ENCODE measurements at regions not wholly inside any gene's neighbourhood (a gene's known extent, or its start where the extent isn't known, plus 50 kb on each side); places are given as distances from the start of the nearest gene placed in this dataset.
A peak's percentile ranks its signal among the peaks of the same experiment; 100 is the strongest.

DNA sequence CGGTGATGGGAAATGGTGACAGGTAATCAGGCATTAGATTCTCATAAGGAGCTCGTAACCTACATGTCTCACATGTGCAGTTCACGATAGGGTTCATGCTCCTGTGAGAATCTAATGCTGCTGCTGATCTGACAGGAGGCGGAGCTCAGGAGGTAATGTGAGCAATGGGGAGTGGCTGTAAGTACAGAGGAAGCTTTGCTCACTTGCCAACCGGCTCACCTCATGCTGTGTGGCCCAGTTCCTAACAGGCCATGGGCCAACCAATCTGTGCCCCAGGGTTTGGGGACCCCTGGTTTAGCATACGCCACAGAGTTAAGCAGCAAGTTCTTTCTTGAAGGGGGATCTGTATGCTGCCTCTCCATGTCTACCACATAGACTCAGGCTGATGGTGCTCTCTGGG is 133.1 kb downstream of the IQUB start:
- DNase-seq (ENCODE audit: low spot score), result no peak

DNA sequence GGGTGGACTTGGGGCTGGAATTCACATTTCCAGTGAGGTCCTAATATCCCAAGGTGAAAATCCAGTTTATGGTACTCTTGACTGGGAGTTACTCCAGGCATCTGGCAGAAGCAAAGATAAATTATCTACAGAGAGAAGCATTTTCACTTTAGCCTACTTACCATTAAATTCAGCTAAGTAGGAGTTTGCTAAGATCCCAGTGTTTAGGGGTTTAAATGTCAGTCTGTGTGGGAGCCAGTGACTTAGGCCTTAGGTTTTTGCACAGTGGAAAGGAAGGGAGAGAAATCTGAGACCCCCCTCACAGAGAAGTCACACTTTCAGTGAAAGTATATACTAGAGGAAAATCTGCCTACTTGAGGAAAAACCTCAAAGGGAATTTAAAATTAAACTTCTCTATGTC is 134.2 kb downstream of the IQUB start:
- DNase-seq (ENCODE audit: low spot score), result no peak

DNA sequence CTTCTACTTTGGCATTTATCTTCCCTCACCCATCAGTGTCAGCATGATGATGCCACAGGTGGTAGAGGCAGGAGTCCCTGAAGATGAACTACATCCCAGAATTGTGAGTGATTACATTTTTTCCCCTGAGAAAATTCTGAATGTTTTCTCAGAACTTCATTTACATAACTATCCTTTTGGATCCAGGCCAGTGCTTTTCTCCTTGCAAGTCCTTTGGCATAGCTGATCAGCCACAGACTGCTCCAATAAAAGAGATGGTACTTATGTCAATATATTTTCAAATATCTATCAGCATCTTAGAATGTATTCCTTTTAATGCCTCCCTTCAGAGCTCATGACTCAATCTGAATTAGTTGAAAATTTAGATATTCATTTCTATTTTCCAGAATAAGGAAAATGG is 135.5 kb downstream of the IQUB start:
- DNase-seq (ENCODE audit: low spot score), result no peak

DNA sequence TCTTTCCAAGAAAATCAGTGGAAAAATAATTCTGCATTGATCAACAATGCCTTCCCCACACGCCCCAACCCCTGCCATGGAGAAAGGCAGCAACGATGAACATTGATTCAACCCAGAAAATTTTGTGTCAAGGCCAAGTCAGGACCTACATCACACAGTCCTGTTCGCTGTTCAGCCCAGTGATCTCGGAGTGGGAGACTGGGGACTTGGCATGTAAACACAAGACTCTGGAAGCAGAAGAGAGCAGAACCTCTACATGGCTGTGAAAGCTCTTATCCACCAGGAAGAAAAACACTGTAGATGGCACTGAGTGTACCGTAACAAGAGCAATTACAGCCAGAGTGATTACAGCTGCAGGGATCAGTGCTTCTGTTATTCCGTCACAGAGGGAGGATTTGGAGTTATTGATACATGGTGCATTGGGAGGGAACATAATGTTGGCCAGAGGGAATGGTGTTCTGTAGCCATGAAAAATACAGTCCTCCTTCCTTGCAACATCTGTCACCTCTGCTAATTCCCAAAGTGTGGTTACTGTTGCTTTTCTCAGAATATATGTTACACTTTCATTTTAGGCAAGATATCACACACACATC is 136.6 kb downstream of the IQUB start:
- DNase-seq (ENCODE audit: low spot score), result no peak

DNA sequence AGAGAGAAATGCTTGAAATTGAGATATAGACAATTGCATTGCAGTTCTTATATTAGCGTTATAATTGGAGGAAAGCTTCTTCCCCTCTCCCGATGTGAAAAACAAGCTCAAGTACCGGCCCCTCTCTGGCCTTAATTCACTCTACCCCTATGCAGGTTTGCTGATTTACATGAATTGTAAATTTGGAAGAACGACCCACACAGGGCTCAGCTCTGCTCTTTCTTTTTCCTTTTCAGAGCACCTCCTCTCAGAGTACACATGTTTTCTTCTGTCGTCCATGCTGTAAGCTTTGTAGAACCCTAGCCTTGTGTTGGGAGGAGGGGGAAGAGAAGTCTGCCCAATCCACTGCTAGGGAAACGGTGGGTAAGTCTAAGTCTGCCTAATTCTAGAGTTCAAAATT is 140.8 kb downstream of the IQUB start:
- DNase-seq (ENCODE audit: low spot score), result no peak

DNA sequence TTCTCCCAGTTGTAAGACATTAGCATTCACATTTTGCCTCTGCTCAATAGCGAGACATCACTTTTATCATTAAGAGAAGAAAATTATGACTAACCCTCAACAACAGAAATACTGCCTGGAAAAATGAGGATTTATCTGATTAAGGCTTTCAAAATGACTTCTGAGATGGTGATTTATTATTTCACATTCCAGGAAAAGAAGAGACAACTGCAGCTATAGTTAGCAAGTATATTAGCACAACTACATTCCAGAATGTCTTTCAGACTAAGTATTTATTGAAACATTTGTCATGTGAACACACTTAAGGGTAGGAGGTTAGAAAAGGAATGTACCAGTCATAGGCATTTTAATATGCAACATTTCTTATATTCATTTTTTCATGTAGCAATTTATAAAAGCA is 162.0 kb downstream of the IQUB start:
- no peak for DNase-seq (ENCODE audit: low spot score)

DNA sequence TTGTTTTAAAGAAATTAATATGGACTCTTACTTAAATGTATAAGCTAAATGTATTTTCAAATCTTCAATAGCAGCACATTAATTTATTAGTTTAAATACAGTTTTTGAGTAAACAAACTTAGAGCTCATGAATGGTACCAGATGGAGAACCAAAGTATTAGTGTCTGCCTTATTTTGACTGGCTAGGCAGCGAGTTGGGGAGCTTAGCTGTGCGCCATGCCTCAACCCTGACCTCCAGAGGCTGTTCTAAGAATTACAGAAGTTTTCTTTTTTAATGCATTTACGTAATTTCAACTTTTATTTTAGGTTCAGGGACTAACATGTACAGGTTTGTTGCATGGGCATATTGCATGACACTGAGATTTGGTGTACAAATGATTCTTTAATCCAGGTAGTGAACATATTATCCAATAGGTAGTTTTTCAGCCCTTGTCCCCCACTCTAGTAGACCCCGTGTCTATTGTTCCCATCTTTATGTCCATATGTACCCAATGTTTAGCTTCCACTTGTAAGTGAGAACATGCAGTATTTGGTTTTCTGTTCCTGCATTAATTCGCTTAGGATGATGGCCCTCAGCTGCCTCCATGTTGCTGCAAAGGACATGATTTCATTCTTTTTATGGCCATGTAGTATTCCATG is 166.8 kb downstream of the IQUB start:
- DNase-seq (ENCODE audit: low spot score), result peak; percentile 45

DNA sequence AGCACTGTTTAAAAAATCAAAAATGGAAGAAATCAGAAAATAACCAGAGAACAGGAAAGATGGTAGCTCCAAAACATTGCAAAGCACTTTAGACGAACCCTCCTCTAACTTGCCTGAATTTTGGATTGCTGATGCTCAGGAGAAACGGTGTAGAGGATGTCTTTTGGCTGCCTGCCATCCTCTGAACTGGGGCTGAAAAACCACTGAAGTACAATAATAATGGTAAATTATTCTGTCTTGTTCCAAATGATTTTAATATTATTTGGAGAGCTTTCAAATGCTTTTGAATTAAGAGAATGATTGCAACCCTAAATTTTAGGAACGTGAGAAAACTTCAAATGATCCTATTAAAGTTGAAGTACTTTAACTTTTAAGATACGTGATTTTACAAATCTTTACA is 167.3 kb upstream of the SLC13A1 start:
- DNase-seq (ENCODE audit: low spot score), result no peak

DNA sequence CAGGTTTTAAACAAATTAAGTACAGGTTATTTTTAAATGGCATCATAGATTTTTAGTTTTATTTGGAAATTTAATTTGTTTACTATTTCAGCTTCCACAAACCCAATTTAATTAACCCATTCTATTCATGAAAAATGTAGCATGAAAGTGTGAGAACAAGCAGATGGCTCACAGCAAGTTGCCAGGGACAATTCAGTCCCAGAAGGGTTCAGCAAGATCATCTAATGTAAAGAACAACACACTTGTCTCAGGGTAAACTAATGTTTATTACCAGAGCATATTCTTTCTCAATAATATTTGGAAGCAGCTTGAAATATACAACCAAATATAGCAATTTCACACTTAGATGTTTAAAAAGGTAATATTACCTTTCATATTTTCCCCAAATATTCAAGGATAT is 166.9 kb upstream of the SLC13A1 start:
- DNase-seq (ENCODE audit: low spot score), result no peak

DNA sequence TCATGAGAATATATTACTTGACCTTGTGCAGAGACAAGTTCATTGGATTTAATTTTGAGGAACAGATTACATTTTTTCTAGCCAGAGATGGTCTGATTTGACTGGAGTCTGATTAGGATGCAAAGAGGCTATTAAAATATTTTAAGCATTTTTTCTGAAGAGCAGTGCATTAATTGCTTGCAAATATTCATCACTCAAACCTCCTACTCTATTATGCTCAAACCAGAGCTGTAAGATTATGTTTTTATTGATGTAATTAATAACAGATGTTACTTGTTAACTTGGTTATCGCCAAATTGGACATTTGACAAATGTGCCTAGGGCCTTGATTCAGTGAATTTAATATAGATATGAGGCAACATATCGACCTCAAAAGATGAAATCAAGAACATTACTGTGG is 160.9 kb upstream of the SLC13A1 start:
- DNase-seq (ENCODE audit: low spot score), result no peak

DNA sequence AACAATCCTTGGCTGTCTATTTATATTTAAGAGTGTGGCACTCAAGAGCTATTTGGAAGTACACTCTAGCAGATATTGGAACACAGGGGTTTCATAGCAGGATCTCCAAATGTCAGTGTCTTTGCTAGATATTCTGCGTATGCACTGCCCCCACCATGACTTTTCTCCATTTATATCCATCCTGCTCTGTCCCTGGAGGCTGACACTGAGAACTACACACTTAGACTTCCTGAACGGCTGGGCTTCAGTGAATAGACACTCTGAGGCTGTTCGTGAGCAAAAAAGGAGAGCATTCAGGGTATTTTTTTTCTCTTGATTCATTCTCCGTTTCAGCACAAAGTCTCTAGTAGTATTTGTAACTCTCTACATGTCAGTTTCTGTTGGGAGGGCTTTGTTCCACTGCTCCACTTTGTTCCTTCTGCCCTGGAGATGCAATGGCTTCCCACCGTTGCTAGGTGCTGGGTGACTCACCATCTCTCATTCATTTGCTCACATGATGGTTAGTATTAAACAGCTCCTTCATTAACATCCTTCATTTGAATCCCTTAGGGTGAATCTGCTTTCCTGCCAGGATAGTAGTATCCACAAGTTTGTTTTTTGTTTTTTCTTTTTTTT is 155.9 kb upstream of the SLC13A1 start:
- DNase-seq (ENCODE audit: low spot score), result peak; percentile 13

DNA sequence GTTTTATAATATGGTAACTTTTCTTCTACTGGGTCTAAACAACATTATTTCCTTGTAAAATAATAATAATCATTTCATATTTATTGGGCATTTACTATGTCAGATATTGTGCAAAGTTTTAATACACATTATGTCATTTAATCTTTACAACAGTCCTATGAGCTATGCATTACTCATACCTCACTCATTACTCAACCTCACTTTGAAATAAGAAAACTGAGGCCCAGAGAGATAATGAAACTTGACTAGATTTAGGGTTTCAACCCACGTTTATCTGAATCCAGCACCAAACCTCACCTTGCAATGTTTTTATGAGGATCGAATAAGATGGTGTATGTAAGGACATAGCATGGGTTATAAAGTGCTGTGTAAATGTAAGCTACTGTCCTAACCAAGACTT is 153.2 kb upstream of the SLC13A1 start:
- DNase-seq (ENCODE audit: low spot score), result no peak

DNA sequence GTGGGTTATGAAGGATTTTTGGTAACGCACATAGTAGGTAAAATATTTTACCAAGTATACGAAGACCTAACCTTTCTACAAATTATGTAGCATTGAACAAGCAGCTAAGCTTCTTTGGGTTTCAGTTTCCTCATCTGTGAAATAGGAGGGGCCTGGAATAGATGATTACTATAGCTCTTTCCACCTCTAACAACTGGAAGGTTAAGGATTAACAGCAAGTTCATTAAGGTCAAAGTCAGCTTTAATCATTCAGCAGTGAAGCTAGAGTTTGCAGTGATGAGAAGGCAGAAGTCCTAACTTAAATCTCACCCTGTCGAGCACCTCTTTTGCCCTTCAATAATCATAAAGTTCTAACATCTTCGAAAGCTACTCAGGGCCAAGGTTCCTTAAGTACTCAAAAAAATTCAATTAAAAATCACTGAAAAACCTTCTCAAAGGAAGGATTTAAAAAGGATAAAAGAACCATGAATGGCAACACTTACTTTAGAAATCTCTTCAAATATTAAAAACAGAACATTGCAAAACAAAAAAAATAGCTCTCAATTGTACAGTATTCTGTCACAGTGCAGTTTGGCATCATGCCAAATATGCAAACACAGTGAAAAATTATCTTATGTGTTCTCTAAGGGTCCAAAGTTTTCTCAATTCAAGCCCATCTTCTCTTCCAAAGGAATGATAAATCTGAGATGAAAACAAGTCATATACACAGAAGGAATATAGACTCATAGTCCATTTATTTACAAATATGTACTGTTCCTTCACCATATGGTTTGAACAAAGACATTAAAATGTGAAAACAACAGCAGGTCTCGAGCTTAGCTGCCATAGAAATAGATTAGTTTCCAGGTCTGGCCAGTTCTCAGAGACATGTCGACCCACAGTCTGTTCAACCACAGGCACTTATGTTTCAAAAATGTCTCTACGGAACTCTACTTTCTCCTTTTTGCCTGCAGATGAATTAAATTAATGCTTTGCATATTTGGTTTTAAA is 152.0 kb upstream of the SLC13A1 start:
- no peak for DNase-seq (ENCODE audit: low spot score)

DNA sequence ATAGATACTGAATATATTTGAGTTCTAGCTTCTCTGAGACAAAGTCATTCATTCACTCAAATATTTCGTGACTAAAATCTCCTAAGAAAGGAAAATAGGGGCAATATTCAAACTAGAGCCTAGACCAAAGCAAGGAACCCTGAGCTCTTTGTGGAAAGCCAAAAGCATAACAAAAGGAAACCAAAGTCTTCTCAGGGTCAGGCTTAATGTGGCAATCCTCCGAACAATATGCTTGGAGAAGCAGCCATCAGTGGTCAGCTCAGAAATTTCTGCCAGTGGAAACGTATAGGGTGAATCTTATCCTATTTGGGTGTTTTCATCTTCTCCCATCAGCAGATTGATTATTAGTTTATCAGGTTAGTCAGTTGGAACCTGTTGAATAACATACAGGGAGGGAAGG is 151.3 kb upstream of the SLC13A1 start:
- no peak for DNase-seq (ENCODE audit: low spot score)

DNA sequence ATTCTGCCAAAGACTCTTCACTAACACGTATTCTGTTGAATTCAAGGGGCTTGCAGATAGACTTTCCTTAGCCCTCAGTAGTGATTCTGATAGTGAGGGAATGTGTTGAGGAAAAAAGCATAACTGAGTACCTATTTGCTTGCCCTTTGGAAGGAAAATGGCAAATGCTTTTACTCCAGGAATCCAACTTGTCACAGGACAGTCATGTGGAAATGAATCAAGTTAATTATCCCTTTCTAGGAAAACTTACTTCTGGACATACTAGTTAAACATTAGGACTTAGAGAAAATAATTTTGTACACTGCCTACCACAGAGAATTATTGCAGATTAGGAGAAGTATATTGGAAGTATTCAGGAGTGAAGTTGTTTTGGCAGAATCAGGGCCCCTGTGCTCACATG is 148.9 kb upstream of the SLC13A1 start:
- DNase-seq (ENCODE audit: low spot score), result no peak

DNA sequence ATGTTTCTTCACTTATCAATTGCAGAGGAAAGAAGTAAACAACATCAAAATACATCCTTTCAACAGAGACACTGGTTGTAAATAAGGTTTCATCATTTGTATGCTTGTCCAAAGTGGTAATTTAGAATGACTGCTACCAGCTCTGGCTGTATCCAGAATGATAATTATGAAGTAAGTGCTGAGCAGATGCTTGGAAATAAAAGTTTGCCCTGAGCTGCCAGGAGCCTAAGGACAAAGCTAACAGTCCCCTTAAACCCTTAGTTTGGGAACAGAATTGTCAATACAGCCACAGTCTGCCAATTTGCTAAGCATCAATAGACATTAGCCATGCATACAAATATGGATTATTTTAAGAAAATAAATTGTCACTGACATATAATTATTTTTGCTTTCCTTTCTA is 147.0 kb upstream of the SLC13A1 start:
- DNase-seq (ENCODE audit: low spot score), result no peak

DNA sequence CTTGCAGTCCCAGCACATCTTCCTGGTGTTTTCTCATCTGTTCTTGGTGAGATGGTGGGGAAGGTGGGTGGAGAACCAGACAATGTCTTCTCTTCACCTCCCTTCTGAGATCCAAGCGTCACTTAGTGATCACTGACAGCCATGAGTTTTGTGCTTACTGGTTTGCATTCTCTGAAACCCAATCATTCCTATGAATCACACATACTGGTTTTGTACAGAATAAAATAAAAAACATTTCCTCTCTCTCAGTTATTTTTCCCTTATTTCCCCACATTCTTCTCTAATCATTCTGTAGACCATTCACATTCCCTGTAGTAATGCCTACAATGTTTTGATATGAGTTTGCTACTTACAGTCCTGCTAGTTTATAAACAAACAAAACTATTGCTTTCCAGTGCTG is 143.8 kb upstream of the SLC13A1 start:
- DNase-seq (ENCODE audit: low spot score), result no peak

DNA sequence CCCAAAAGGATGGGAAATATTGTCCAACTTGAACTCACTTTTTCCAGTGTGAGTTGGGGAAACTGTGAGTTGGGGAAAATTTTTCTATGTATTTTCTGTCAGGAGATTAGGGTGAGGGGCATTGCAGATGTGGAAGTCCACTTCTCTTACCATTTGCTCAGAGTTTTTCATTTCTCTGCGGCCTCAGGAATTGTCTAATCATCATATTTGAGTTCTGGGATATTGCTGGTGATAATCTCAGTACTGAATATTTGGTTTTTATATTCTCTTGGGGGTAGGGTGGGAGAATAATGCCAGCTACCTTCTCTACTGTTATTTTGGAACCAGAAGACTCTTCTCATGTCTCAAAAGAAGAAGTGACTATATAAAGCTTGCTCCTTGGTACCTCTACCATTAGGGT is 141.3 kb upstream of the SLC13A1 start:
- DNase-seq (ENCODE audit: low spot score), result no peak

DNA sequence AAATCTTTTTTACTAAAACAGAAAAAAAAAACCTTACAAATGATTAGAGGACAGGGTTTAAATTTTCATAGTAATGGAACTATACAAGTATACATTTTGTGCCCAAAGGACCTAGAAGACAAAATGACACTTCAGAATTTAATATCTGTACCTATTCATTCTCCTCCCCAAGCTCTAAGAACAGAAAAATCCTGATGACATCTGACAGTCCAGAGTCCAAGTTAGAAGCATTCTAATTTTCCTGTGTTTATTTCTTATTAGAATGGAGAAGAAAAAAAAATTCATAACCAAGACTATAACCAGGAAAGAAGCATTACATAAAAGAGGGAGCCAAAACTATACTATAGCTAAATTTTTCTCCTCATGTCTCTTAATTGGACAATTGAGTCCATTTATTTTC is 138.9 kb upstream of the SLC13A1 start:
- no peak for DNase-seq (ENCODE audit: low spot score)

DNA sequence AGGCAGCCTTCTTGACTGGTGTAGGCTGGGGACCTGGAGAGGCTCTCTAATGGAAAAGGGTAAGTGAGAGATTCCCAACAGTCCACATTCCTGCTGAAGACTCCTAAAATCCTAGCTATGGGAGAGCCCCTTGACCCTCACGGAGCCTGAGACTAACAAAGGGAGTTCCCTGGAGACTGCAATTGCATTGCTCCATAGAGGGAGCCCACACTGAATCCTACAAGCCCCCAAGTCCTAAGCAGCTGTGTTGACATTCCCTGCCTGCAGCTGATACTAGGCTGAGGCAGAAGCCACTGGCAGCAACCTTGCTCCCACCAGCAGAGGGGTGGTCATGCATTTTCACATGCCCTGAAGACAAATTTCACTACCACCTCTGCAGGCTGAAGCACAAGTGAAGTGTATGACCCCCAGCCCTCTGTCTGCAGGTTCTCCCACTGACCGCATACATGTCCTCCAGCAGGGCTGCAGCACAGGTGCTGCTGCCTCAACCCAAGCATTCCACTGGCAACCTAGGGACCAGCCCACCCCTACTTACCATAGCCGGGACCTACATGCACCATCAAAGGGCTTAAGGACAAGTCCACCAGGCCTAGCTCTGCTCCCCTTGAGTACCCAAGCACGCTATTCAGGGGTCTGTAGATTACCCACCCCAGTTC is 130.3 kb upstream of the SLC13A1 start:
- DNase-seq (ENCODE audit: low spot score), result no peak

DNA sequence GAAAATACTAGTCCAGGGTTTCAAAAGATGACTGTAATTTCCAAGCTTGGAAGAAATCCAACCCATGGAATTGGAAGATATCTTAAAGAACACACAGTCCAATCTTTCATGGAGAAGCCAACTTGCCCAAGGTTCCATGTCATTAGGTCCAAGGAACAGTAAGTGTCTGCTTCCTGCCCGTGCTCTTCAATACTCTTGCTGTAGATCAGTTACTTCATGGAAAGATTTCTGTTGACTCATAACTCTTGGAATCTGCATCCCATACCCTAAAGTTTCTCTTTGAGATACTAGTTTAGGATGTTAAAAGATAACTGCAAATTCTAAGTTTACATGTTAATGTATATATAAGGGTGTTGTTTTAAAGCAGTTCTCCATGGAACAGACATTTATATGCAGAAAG is 127.9 kb upstream of the SLC13A1 start:
- no peak for DNase-seq (ENCODE audit: low spot score)

DNA sequence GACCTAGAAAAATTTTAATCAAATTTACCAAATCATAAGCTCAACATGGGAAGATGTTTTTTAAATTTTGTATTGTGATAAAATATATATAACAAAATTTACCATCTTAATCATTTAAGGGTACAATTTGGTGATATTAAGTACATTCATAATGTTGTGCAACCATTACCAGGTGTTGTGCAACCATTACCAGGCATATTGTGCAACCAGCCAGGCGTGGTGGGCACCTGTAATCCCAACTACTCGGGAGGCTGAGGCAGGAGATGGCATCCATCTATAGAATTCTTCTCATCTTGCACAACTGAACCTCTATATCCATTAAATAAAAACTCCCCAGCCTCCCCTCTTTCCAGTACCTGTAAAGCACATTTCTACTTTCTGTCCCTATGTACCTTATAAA is 124.5 kb upstream of the SLC13A1 start:
- no peak for DNase-seq (ENCODE audit: low spot score)
